Body of pancreas (tissue), 4 donors: ENCODE measurements at regions not wholly inside any gene's neighbourhood (a gene's known extent, or its start where the extent isn't known, plus 50 kb on each side); places are given as distances from the start of the nearest gene placed in this dataset.

Source experiments
- POLR2A ChIP-seq, 3 donors: fragments of 450-650 bp; IDR thresholded peaks; one replicate each; pipeline ENCODE4 v1.6.1; 2016; ENCODE audit warnings: antibody characterized with exemption in 3 of 3, mild to moderate bottlenecking in 2 of 3
- TF ChIP-seq, protein P1 (sequence below), 7 experiments: fragments of 450-650 bp in 4 of 7; fragments of 200-600 bp in 3 of 7; sonication (generic) in 3 of 7; IDR thresholded peaks; one replicate each; pipeline ENCODE4 v1.5.1; 2016 to 2019; ENCODE audit warnings: antibody characterized with exemption in 7 of 7

- TF ChIP-seq, protein P1, sequence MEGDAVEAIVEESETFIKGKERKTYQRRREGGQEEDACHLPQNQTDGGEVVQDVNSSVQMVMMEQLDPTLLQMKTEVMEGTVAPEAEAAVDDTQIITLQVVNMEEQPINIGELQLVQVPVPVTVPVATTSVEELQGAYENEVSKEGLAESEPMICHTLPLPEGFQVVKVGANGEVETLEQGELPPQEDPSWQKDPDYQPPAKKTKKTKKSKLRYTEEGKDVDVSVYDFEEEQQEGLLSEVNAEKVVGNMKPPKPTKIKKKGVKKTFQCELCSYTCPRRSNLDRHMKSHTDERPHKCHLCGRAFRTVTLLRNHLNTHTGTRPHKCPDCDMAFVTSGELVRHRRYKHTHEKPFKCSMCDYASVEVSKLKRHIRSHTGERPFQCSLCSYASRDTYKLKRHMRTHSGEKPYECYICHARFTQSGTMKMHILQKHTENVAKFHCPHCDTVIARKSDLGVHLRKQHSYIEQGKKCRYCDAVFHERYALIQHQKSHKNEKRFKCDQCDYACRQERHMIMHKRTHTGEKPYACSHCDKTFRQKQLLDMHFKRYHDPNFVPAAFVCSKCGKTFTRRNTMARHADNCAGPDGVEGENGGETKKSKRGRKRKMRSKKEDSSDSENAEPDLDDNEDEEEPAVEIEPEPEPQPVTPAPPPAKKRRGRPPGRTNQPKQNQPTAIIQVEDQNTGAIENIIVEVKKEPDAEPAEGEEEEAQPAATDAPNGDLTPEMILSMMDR (IDR thresholded peaks at IDR 0.05): no peak
- TF ChIP-seq POLR2A (IDR thresholded peaks at IDR 0.05): no peak
These were observed 76.2 kb upstream of the SLC25A13 start for GRCh38 chr7:96397936-96398598.
